DND-41 (cell line): ENCODE measurements at regions not wholly inside any gene's neighbourhood (a gene's known extent, or its start where the extent isn't known, plus 50 kb on each side); places are given as distances from the start of the nearest gene placed in this dataset.

Experiments used
- ATAC-seq: fragments of 200-7000 bp; cut with Tn5 transposase; 3 replicates; pipeline ENCODE4 v1.9.1; 2021; ENCODE audit warnings: low read depth; ENCODE audit not compliant: insufficient read depth
- DNase-seq: peaks from one replicate; pipeline ENCODE4 v3.0.0-alpha.2; 2020
- H2AFZ ChIP-seq: 2 replicates; pipeline ENCODE4 v1.6.0; 2012; ENCODE audit warnings: low read depth, low read length
- H3K27ac ChIP-seq: 2 replicates; pipeline ENCODE4 v1.5.1; 2012; ENCODE audit warnings: low read length, inconsistent platforms
- H3K27me3 ChIP-seq: fragments of 200-600 bp; sonication (generic); 2 replicates; pipeline ENCODE4 v1.6.0; 2012; ENCODE audit warnings: low read length, mild to moderate bottlenecking, inconsistent platforms; ENCODE audit not compliant: insufficient read depth, poor library complexity
- H3K36me3 ChIP-seq: 2 replicates; pipeline ENCODE4 v1.5.1; 2012; ENCODE audit warnings: low read length, inconsistent platforms; ENCODE audit not compliant: insufficient read depth
- H3K4me1 ChIP-seq: 2 replicates; pipeline ENCODE4 v1.5.1; 2012; ENCODE audit warnings: mild to moderate bottlenecking, low read length; ENCODE audit not compliant: insufficient read depth
- H3K4me2 ChIP-seq: 2 replicates; pipeline ENCODE4 v1.6.0; 2012; ENCODE audit warnings: mild to moderate bottlenecking, moderate library complexity, low read length, inconsistent platforms; ENCODE audit not compliant: insufficient read depth
- H3K4me3 ChIP-seq, 2 experiments: fragments of 200-600 bp in 1 of 2; shearing (Covaris generic) in 1 of 2; 2 replicates each; pipeline ENCODE4 v1.5.1; 2012 to 2016; ENCODE audit warnings: inconsistent platforms in 2 of 2, low read length in 2 of 2, mild to moderate bottlenecking in 2 of 2, low read depth in 1 of 2, moderate library complexity in 1 of 2
- H3K79me2 ChIP-seq: 2 replicates; pipeline ENCODE4 v1.6.0; 2012; ENCODE audit warnings: low read length, inconsistent platforms; ENCODE audit not compliant: insufficient read depth
- H3K9ac ChIP-seq: 2 replicates; pipeline ENCODE4 v1.6.0; 2012; ENCODE audit warnings: low read depth, mild to moderate bottlenecking, inconsistent platforms, low read length, moderate library complexity
- H3K9me3 ChIP-seq: 2 replicates; pipeline ENCODE4 v1.5.1; 2012; ENCODE audit warnings: low read length, moderate library complexity, mild to moderate bottlenecking, inconsistent platforms; ENCODE audit not compliant: insufficient read depth, severe bottlenecking
- H4K20me1 ChIP-seq: 2 replicates; pipeline ENCODE4 v1.6.0; 2012; ENCODE audit warnings: low read length; ENCODE audit not compliant: insufficient read depth
- CTCF ChIP-seq: IDR thresholded peaks from 2 replicates; pipeline ENCODE4 v1.5.1; 2012; ENCODE audit warnings: borderline replicate concordance, low read length, moderate library complexity, mild to moderate bottlenecking; ENCODE audit not compliant: poor library complexity, severe bottlenecking; ENCODE audit errors: extremely low read depth
- EZH2 ChIP-seq: IDR thresholded peaks from 3 replicates; pipeline ENCODE4 v1.6.1; 2012; ENCODE audit warnings: borderline replicate concordance, low read depth, mild to moderate bottlenecking, moderate library complexity, low read length, inconsistent platforms; ENCODE audit not compliant: severe bottlenecking

- Histone ChIP-seq H3K4me1 (no peaks in the 10 kb centered on the region), H3K9ac (no peak overlapping the region), H3K27me3 (no peaks in the 10 kb centered on the region), H3K27ac (no peak overlapping the region), H4K20me1 (no peaks in the 10 kb centered on the region), H3K4me3 (no peak overlapping the region), H3K79me2 (no peaks in the 10 kb centered on the region), H3K36me3 (no peaks in the 10 kb centered on the region), H3K4me2 (no peak overlapping the region), H3K9me3 (no peaks in the 10 kb centered on the region), H2AFZ (no peak overlapping the region)
- TF ChIP-seq EZH2, result no peak
- no peak for TF ChIP-seq CTCF
- ATAC-seq (no peak), DNase-seq (no peak)
Measured at GRCh38 chr15:47203993-47204392, 513.3 kb upstream of the SEMA6D start.

- no peaks in the 10 kb centered on the region for H3K9me3 ChIP-seq
- H3K79me2 ChIP-seq, result no peaks in the 10 kb centered on the region
- H3K36me3 ChIP-seq, result no peaks in the 10 kb centered on the region
- no peak overlapping the region for H3K27ac ChIP-seq
- H4K20me1 ChIP-seq, result no peaks in the 10 kb centered on the region
- DNase-seq (no peak), ATAC-seq (no peak)
- H2AFZ ChIP-seq, result no peak overlapping the region
- no peak for TF ChIP-seq EZH2
- no peak for TF ChIP-seq CTCF
- H3K4me1 ChIP-seq, result no peaks in the 10 kb centered on the region
- no peaks in the 10 kb centered on the region for H3K27me3 ChIP-seq
- no peak overlapping the region for H3K4me3 ChIP-seq
- H3K9ac ChIP-seq, result no peak overlapping the region
- no peak overlapping the region for H3K4me2 ChIP-seq
Measured at GRCh38 chr15:47206358-47206978, 510.8 kb upstream of the SEMA6D start.

DNA sequence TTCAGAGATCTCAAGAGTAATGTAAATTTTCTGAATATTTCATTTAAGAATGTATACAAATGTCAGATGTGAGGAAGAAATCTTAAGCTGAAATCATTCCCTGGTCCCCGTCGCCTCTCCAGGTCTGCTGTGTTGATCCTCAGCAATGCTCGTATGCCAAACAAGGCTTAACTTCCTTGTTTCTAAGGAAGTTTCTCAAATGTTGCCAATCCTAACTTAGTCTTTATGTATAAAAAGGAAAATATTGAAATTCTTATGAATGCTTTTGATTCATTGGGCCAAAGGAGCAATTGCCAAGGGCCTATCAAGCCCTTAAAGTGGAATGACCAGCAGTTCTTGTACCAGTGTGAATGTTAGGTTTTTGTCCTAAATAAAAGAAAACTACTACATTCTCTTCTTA lies 507.7 kb upstream of the SEMA6D start:
- H2AFZ ChIP-seq, result no peak overlapping the region
- no peak overlapping the region for H3K4me3 ChIP-seq
- H3K27ac ChIP-seq, result no peak overlapping the region

More for the DNA sequence above, 507.7 kb upstream of the SEMA6D start:
- Histone ChIP-seq H3K79me2 (no peaks in the 10 kb centered on the region), H3K4me2 (no peak overlapping the region), H3K9me3 (no peaks in the 10 kb centered on the region), H3K36me3 (no peaks in the 10 kb centered on the region), H3K9ac (no peak overlapping the region), H3K4me1 (no peaks in the 10 kb centered on the region), H4K20me1 (no peaks in the 10 kb centered on the region), H3K27me3 (no peaks in the 10 kb centered on the region)
- DNase-seq (no peak), ATAC-seq (no peak)
- TF ChIP-seq CTCF (no peak), EZH2 (no peak)
